ENCODE measurements at regions not wholly inside any gene's neighbourhood (a gene's known extent, or its start where the extent isn't known, plus 50 kb on each side); places are given as distances from the start of the nearest gene placed in this dataset.

- no peak overlapping the region for H3K4me3 ChIP-seq (ENCODE audit: low read depth, low read length)
- no peak for DNase-seq (ENCODE audit: low read depth)
- TF ChIP-seq CTCF (IDR thresholded peaks at IDR 0.05; ENCODE audit: insufficient read depth, low read depth, low read length) = no peak
Measured at GRCh38 chr5:68618501-68618900, 402.9 kb downstream of the PIK3R1 start.

GRCh38 chr5:68627001-68627400 is 411.4 kb downstream of the PIK3R1 start:
- TF ChIP-seq CTCF (IDR thresholded peaks at IDR 0.05; ENCODE audit: insufficient read depth, low read depth, low read length) = no peak
- no peak for DNase-seq (ENCODE audit: low read depth)
- H3K4me3 ChIP-seq (ENCODE audit: low read depth, low read length) = no peak overlapping the region

GRCh38 chr5:68628082-68628814 is 412.7 kb downstream of the PIK3R1 start:
- no peak for TF ChIP-seq CTCF (IDR thresholded peaks at IDR 0.05; ENCODE audit: insufficient read depth, low read depth, low read length)
- H3K4me3 ChIP-seq (ENCODE audit: low read depth, low read length) = no peak overlapping the region
- no peak for DNase-seq (ENCODE audit: low read depth)

- no peak for DNase-seq (ENCODE audit: low read depth)
- no peak overlapping the region for H3K4me3 ChIP-seq (ENCODE audit: low read depth, low read length)
- TF ChIP-seq CTCF (IDR thresholded peaks at IDR 0.05; ENCODE audit: insufficient read depth, low read depth, low read length) = no peak
Measured at GRCh38 chr5:68630354-68630753, 414.8 kb downstream of the PIK3R1 start.

- no peak overlapping the region for H3K4me3 ChIP-seq (ENCODE audit: low read depth, low read length)
- TF ChIP-seq CTCF (IDR thresholded peaks at IDR 0.05; ENCODE audit: insufficient read depth, low read depth, low read length) = no peak
- no peak for DNase-seq (ENCODE audit: low read depth)
Measured at GRCh38 chr5:68631884-68632283, 416.3 kb downstream of the PIK3R1 start.

- no peak for DNase-seq (ENCODE audit: low read depth)
- no peak overlapping the region for H3K4me3 ChIP-seq (ENCODE audit: low read depth, low read length)
- TF ChIP-seq CTCF (IDR thresholded peaks at IDR 0.05; ENCODE audit: insufficient read depth, low read depth, low read length) = no peak
Measured at GRCh38 chr5:68641211-68641610, 425.7 kb downstream of the PIK3R1 start.

GRCh38 chr5:68643064-68643463 is 427.5 kb downstream of the PIK3R1 start:
- H3K4me3 ChIP-seq (ENCODE audit: low read depth, low read length) = no peak overlapping the region
- no peak for DNase-seq (ENCODE audit: low read depth)
- no peak for TF ChIP-seq CTCF (IDR thresholded peaks at IDR 0.05; ENCODE audit: insufficient read depth, low read depth, low read length)

All from fibroblast of villous mesenchyme (primary cell).